SK-N-SH (cell line): ENCODE measurements at regions not wholly inside any gene's neighbourhood (a gene's known extent, or its start where the extent isn't known, plus 50 kb on each side); places are given as distances from the start of the nearest gene placed in this dataset.

Source experiments
- CTCF ChIP-seq: fragments of 200-600 bp; sonication (generic); IDR thresholded peaks from 2 replicates; pipeline ENCODE4 v1.6.1; 2017; ENCODE audit warnings: antibody characterized with exemption, mild to moderate bottlenecking, moderate library complexity
- EP300 ChIP-seq, 2 experiments: IDR thresholded peaks; 2 replicates each; pipeline versions ENCODE4 v1.4.0 to v1.6.1; 2012; ENCODE audit warnings: borderline replicate concordance in 1 of 2, low read depth in 1 of 2, low read length in 1 of 2
- FOXM1 ChIP-seq: IDR thresholded peaks from 2 replicates; pipeline ENCODE4 v1.4.0; 2012; ENCODE audit warnings: low read depth, mild to moderate bottlenecking
- GABPA ChIP-seq: IDR thresholded peaks from 2 replicates; pipeline ENCODE4 v1.4.0; 2012; ENCODE audit warnings: low read depth, mild to moderate bottlenecking
- IRF3 ChIP-seq: fragments of 150-350 bp; IDR thresholded peaks from 2 replicates; pipeline ENCODE4 v1.6.1; 2016; ENCODE audit warnings: mild to moderate bottlenecking, low read depth, low read length
- JUND ChIP-seq: IDR thresholded peaks from 2 replicates; pipeline ENCODE4 v1.4.0; 2012
- RAD21 ChIP-seq: IDR thresholded peaks from 2 replicates; pipeline ENCODE4 v1.6.1; 2012; ENCODE audit warnings: mild to moderate bottlenecking, low read length
- RFX5 ChIP-seq: IDR thresholded peaks from 2 replicates; pipeline ENCODE4 v1.6.1; 2012; ENCODE audit warnings: mild to moderate bottlenecking, improper control_type of control experiment, low read length
- TAF1 ChIP-seq: IDR thresholded peaks from 2 replicates; pipeline ENCODE4 v1.6.1; 2012; ENCODE audit warnings: low read depth, mild to moderate bottlenecking, low read length, moderate library complexity, borderline replicate concordance
- TEAD4 ChIP-seq: IDR thresholded peaks from 2 replicates; pipeline ENCODE4 v1.4.0; 2012; ENCODE audit warnings: mild to moderate bottlenecking, borderline replicate concordance; ENCODE audit not compliant: insufficient read depth
- USF1 ChIP-seq: IDR thresholded peaks from 2 replicates; pipeline ENCODE4 v1.4.0; 2012; ENCODE audit warnings: low read depth, borderline replicate concordance
- YY1 ChIP-seq: IDR thresholded peaks from 2 replicates; pipeline ENCODE4 v1.4.0; 2012; ENCODE audit warnings: low read depth, mild to moderate bottlenecking

GRCh38 chr12:19926266-19926665, 442.1 kb upstream of the PDE3A start:
- TF ChIP-seq GABPA (no peak), CTCF (no peak), TAF1 (no peak), EP300 (IDR thresholded peaks at IDR 0.05; ENCODE audit: borderline replicate concordance in 1 of 2, low read depth in 1 of 2, low read length in 1 of 2) (no peak), FOXM1 (no peak), TEAD4 (no peak), RFX5 (no peak), JUND (no peak), YY1 (no peak), RAD21 (no peak), IRF3 (no peak), USF1 (no peak)
